Psoas muscle (tissue), 7 donors: ENCODE measurements at regions not wholly inside any gene's neighbourhood (a gene's known extent, or its start where the extent isn't known, plus 50 kb on each side); places are given as distances from the start of the nearest gene placed in this dataset.

Experiments
- ATAC-seq, 4 donors: fragments of 200-7000 bp; cut with Tn5 transposase; one replicate each; pipeline ENCODE4 v1.9.1; 2020; ENCODE audit warnings: moderate library complexity in 3 of 4, mild to moderate bottlenecking in 2 of 4
- DNase-seq, 2 donors: peaks; one replicate each; pipeline ENCODE4 v3.0.0-alpha.2; 2020
- H3K27ac ChIP-seq: fragments of 200-600 bp; one replicate; pipeline ENCODE4 v1.8.0; 2022
- H3K27me3 ChIP-seq, 3 donors: fragments of 200-600 bp in 1 of 3; one replicate each; pipeline versions ENCODE4 v1.6.1 to v1.8.0; 2013 to 2022; ENCODE audit warnings: low read length in 2 of 3, mild to moderate bottlenecking in 2 of 3, moderate library complexity in 1 of 3; ENCODE audit not compliant: insufficient read depth in 3 of 3
- H3K36me3 ChIP-seq, 2 donors: fragments of 200-600 bp in 1 of 2; one replicate each; pipeline versions ENCODE4 v1.6.1 to v1.8.0; 2013 to 2022; ENCODE audit warnings: low read depth in 1 of 2, mild to moderate bottlenecking in 1 of 2, moderate library complexity in 1 of 2; ENCODE audit not compliant: insufficient read depth in 1 of 2
- H3K4me1 ChIP-seq: fragments of 200-600 bp; one replicate; pipeline ENCODE4 v1.8.0; 2022
- H3K4me3 ChIP-seq: fragments of 200-600 bp; one replicate; pipeline ENCODE4 v1.8.0; 2022; ENCODE audit warnings: mild to moderate bottlenecking
- H3K9me3 ChIP-seq: fragments of 200-600 bp; one replicate; pipeline ENCODE4 v1.8.0; 2022
- WGBS, 3 donors: extraction: QIAGEN DNeasy Blood & Tissue Kit; methylation state at CpG; one replicate each; pipeline versions ENCODE4 v1.1.6 to v1.1.7; 2013; 5-methylcytosine and 5-hydroxymethylcytosine counted together
- intact Hi-C, 2 donors: fragments of 100-400 bp; cut with DNase I; formaldehyde crosslinking; loops; one replicate each; pipeline versions ENCODE4 v1.11.0 to v1.14.2; 2022
- TF ChIP-seq, protein P1 (sequence below): fragments of 200-600 bp; IDR thresholded peaks from one replicate; pipeline ENCODE4 v1.8.0; 2022; ENCODE audit warnings: antibody characterized with exemption
- donor health status: healthy with polysubstance abuse.
- donor health status: DM: no; HTN: no; CAD: no; lungs with moderate emphysema.
- donor health status: Bipolar disorder and iron deficiency.
- donor health status: healthy.
- donor health status: DM: yes; HTN: yes; CAD: no.
- donor health status: DM: no; HTN: no; CAD: no.
- donor health status: DM: yes; HTN: yes; CAD: no.

- WGBS, 3 donors, result 81 to 85% (median 83%) methylated on average over 9 of the region's 9 CpGs
- intact Hi-C loops, result no loop called here
These were observed 60.0 kb upstream of the PARP11 start for GRCh38 chr12:3933074-3933818.

DNA sequence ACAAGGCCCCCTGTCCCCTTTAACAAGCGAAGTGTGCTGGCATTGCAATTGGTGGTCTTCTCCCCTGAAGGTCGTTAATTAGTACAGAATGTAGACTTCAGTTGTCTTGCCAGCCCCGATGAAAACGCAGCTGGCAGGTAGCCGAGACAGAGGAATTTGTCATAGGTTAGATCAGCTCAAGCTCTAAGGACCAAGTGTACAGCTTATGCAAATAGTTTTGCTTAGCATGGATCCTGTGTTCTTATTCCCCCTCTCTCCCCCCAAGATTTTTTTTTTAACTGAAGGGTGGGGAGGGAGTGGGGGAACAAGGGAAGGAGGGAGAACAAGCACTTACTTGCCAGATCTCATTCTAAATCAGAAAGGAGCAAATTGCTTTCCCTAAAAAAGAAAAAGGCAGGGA, 58.6 kb upstream of the PARP11 start:
- TF ChIP-seq, protein P1, sequence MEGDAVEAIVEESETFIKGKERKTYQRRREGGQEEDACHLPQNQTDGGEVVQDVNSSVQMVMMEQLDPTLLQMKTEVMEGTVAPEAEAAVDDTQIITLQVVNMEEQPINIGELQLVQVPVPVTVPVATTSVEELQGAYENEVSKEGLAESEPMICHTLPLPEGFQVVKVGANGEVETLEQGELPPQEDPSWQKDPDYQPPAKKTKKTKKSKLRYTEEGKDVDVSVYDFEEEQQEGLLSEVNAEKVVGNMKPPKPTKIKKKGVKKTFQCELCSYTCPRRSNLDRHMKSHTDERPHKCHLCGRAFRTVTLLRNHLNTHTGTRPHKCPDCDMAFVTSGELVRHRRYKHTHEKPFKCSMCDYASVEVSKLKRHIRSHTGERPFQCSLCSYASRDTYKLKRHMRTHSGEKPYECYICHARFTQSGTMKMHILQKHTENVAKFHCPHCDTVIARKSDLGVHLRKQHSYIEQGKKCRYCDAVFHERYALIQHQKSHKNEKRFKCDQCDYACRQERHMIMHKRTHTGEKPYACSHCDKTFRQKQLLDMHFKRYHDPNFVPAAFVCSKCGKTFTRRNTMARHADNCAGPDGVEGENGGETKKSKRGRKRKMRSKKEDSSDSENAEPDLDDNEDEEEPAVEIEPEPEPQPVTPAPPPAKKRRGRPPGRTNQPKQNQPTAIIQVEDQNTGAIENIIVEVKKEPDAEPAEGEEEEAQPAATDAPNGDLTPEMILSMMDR, result no peak
- no peak for DNase-seq
- H3K36me3 ChIP-seq, result no peaks in the 10 kb centered on the region
- WGBS, 3 donors, result 33 to 46% (median 41%) methylated on average over 5 of the region's 5 CpGs
- H3K4me3 ChIP-seq, result no peak overlapping the region
- no peaks in the 10 kb centered on the region for H3K4me1 ChIP-seq
- intact Hi-C loops, result no loop called here
- ATAC-seq, result no peak
- no peaks in the 10 kb centered on the region for H3K9me3 ChIP-seq
- peaks cover 3 to 42% (median 8%) of the 10 kb centered on the region in 3 donors for H3K27me3 ChIP-seq
- no peak overlapping the region for H3K27ac ChIP-seq

More at GRCh38 chr12:3933074-3933818, 60.0 kb upstream of the PARP11 start:
- ATAC-seq (no peak), DNase-seq (no peak)
- Histone ChIP-seq H3K4me3 (no peak overlapping the region), H3K9me3 (no peaks in the 10 kb centered on the region), H3K36me3 (no peaks in the 10 kb centered on the region), H3K27me3 (peaks cover 3 to 29% (median 6%) of the 10 kb centered on the region in 3 donors), H3K4me1 (no peaks in the 10 kb centered on the region), H3K27ac (no peak overlapping the region)
- TF ChIP-seq, protein P1, result no peak

GRCh38 chr12:3931206-3931605, 58.0 kb upstream of the PARP11 start:
- 84 to 86% (median 85%) methylated on average over 4 of the region's 4 CpGs for WGBS, 3 donors
- intact Hi-C loops, result no loop called here

DNA sequence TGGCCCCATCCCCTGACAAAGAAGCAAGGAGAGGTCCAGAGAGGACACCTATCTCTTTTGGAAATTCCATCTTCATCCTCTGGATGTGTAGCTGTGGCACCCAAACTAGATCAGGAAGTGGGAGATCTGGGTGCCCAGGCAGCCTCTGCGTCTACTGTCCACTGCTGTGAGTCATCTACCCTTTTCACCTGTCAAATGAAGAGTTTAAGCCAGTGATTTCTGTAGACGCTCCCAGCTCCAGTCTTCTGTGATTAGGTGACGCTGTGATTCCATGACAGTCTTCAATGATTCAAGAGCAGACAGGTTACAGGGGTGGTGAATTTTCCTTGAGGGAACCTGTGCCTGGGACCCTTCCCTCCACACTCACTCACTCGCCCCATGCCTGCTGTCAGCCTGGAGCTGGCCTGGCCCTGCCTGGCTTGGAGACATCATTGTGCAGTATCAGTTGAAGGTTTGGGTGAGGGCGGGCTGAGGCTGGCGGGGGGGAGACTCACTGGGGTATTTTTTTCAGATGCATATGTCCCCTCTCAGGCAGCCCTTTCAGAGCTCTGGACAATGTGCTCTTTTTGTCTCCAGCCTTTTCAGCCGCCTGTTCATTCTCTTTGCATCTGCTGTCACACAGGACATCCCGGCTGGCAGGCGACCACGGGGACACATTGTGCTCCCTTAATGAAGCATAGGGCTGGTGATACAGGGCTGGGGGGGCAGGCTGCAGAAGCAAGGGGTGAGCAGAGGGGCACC, 56.8 kb upstream of the PARP11 start:
- TF ChIP-seq, protein P1, result no peak
- DNase-seq (no peak), ATAC-seq (no peak)
- intact Hi-C loops, result no loop called here
- H3K36me3 ChIP-seq, result no peaks in the 10 kb centered on the region
- no peak overlapping the region for H3K4me3 ChIP-seq
- no peak overlapping the region for H3K27ac ChIP-seq
- WGBS, 3 donors, result 38 to 57% (median 39%) methylated on average over 10 of the region's 10 CpGs
- H3K9me3 ChIP-seq, result no peaks in the 10 kb centered on the region
- H3K27me3 ChIP-seq, result peaks cover 0 to 54% (median 8%) of the 10 kb centered on the region in 3 donors
- no peaks in the 10 kb centered on the region for H3K4me1 ChIP-seq

More at GRCh38 chr12:3931206-3931605, 58.0 kb upstream of the PARP11 start:
- H3K27me3 ChIP-seq, result peaks cover 3 to 47% (median 8%) of the 10 kb centered on the region in 3 donors
- H3K4me3 ChIP-seq, result no peak overlapping the region
- H3K4me1 ChIP-seq, result no peaks in the 10 kb centered on the region
- no peak overlapping the region for H3K27ac ChIP-seq
- no peak for ATAC-seq
- no peaks in the 10 kb centered on the region for H3K9me3 ChIP-seq
- no peak for DNase-seq
- TF ChIP-seq, protein P1, result no peak
- H3K36me3 ChIP-seq, result no peaks in the 10 kb centered on the region
